ENCODE measurements at regions not wholly inside any gene's neighbourhood (a gene's known extent, or its start where the extent isn't known, plus 50 kb on each side); places are given as distances from the start of the nearest gene placed in this dataset.

GRCh38 chr4:54540931-54541330, 116.8 kb upstream of the KIT start:
- H2AFZ ChIP-seq (ENCODE audit: low read depth, low read length) = no peak overlapping the region
- H3K4me2 ChIP-seq (ENCODE audit: insufficient read depth, low read length) = no peak overlapping the region
- dilution Hi-C loops (cut with MboI; ENCODE audit: extremely low pct_ligation_motif_present, low sequenced_read_pairs) (no loop called here), intact Hi-C loops (cut with micrococcal nuclease) (no loop called here)
- H3K4me1 ChIP-seq (ENCODE audit: control insufficient read depth, extremely low read depth, insufficient read depth, low read length) = no peaks in the 10 kb centered on the region
- H3K79me2 ChIP-seq (ENCODE audit: control insufficient read depth, insufficient read depth, low read length) = no peaks in the 10 kb centered on the region
- CTCF ChIA-PET = no interaction called here
- FAIRE-seq = no peak
- no peaks in the 10 kb centered on the region for H3K9me1 ChIP-seq (replicated peaks; ENCODE audit: control insufficient read depth, extremely low read depth, insufficient read depth, low read length)
- no peaks in the 10 kb centered on the region for H4K20me1 ChIP-seq (replicated peaks; ENCODE audit: control insufficient read depth, extremely low read depth, insufficient read depth, low read length)
- H3K36me3 ChIP-seq (ENCODE audit: control insufficient read depth in 2 of 2, extremely low read depth in 1 of 2, insufficient read depth in 2 of 2, low read length in 2 of 2) = no peaks in the 10 kb centered on the region
- no peak overlapping the region for H3K27ac ChIP-seq (ENCODE audit: insufficient read depth, low read depth, low read length)
- peaks cover 0 to 5% of the 10 kb centered on the region in 2 experiments for H3K27me3 ChIP-seq (ENCODE audit: control insufficient read depth in 2 of 2, insufficient read depth in 2 of 2, low read length in 2 of 2)
- POLR2A ChIA-PET = no interaction called here
- H3K9ac ChIP-seq (replicated peaks; ENCODE audit: extremely low read depth, insufficient read depth, low read length) = no peak overlapping the region
- no peak for DNase-seq (ENCODE audit: low read depth, low spot score)
- no peak for TF ChIP-seq JUN (IDR thresholded peaks at IDR 0.05; ENCODE audit: borderline replicate concordance, insufficient read depth, insufficient read length, low read depth)
- TF ChIP-seq MAX (IDR thresholded peaks at IDR 0.05; ENCODE audit: insufficient read depth, insufficient read length) = no peak
- TF ChIP-seq POLR2AphosphoS5 (IDR thresholded peaks at IDR 0.05; ENCODE audit: insufficient read depth, low read depth, low read length) = no peak
- TF ChIP-seq CTCF (IDR thresholded peaks at IDR 0.05; ENCODE audit: extremely low read depth in 1 of 2, insufficient read depth in 1 of 2, low read depth in 1 of 2, low read length in 2 of 2) = no peak
- TF ChIP-seq EZH2 (IDR thresholded peaks at IDR 0.05; ENCODE audit: borderline replicate concordance, low read depth, low read length, severe bottlenecking) = no peak
- TF ChIP-seq GATA2 (IDR thresholded peaks at IDR 0.05; ENCODE audit: insufficient read depth, insufficient read length, low read depth, low read length) = no peak
- no peak for TF ChIP-seq FOS (IDR thresholded peaks at IDR 0.05; ENCODE audit: borderline replicate concordance, insufficient read depth, low read length)
- no peak for TF ChIP-seq POLR2A (IDR thresholded peaks at IDR 0.05; ENCODE audit: low read depth, low read length)
- H3K4me3 ChIP-seq (replicated peaks in 1 of 3; ENCODE audit: insufficient read depth in 1 of 3, low read depth in 1 of 3, low read length in 3 of 3) = no peak overlapping the region
- H3K9me3 ChIP-seq (replicated peaks; ENCODE audit: control insufficient read depth, insufficient read depth, low read length) = no peaks in the 10 kb centered on the region
- BruUV-seq (replicated peaks) = no TSS peak
